Lower leg skin (tissue), 3 donors: ENCODE measurements at regions not wholly inside any gene's neighbourhood (a gene's known extent, or its start where the extent isn't known, plus 50 kb on each side); places are given as distances from the start of the nearest gene placed in this dataset.

Source experiments
- POLR2A ChIP-seq, 2 donors: fragments of 450-650 bp; IDR thresholded peaks; one replicate each; pipeline ENCODE4 v1.6.1; 2016 to 2017; ENCODE audit warnings: antibody characterized with exemption in 2 of 2, mild to moderate bottlenecking in 1 of 2, moderate library complexity in 1 of 2
- TF ChIP-seq, protein P1 (sequence below), 3 donors: fragments of 450-650 bp; IDR thresholded peaks; one replicate each; pipeline ENCODE4 v1.5.1; 2016; ENCODE audit warnings: antibody characterized with exemption in 3 of 3, mild to moderate bottlenecking in 3 of 3, moderate library complexity in 2 of 3

DNA sequence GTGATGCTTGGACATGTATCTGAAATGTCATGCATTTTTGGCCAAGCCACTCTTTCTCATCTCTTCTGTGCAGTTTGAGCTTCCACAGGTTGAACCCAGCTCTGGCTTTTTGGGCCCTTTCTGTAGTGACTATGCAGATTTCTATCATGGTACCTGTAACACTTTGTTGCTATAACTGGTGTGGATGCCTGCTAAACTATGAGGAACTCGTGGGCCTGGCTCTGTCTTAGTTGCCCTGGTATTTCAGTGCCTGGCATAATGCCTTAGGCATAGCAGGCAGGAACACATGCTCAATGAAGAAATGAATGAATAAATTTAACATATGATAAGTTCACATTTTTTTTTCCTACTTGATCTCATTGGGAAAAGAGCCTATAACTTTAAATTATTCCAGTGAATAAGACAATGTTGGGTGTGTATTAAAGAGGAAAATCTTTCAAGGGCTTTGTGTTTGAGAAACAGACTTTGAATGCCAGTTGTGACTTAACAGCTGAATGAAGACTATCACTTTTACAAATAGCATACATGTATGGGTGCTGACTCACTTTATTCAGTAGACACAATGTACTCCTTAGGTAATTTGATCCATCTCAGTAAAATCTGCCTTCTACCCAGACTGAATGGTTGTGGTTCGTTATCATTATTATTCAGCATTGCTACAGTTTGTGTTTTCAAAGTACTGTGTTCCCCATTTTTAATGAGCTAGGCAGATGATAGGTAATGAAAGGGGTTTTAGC, 86.4 kb upstream of the MAP4K3 start:
- TF ChIP-seq, protein P1, sequence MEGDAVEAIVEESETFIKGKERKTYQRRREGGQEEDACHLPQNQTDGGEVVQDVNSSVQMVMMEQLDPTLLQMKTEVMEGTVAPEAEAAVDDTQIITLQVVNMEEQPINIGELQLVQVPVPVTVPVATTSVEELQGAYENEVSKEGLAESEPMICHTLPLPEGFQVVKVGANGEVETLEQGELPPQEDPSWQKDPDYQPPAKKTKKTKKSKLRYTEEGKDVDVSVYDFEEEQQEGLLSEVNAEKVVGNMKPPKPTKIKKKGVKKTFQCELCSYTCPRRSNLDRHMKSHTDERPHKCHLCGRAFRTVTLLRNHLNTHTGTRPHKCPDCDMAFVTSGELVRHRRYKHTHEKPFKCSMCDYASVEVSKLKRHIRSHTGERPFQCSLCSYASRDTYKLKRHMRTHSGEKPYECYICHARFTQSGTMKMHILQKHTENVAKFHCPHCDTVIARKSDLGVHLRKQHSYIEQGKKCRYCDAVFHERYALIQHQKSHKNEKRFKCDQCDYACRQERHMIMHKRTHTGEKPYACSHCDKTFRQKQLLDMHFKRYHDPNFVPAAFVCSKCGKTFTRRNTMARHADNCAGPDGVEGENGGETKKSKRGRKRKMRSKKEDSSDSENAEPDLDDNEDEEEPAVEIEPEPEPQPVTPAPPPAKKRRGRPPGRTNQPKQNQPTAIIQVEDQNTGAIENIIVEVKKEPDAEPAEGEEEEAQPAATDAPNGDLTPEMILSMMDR (IDR thresholded peaks at IDR 0.05): no peak
- TF ChIP-seq POLR2A (IDR thresholded peaks at IDR 0.05): no peak
